GM18520 (cell line): ENCODE measurements at regions not wholly inside any gene's neighbourhood (a gene's known extent, or its start where the extent isn't known, plus 50 kb on each side); places are given as distances from the start of the nearest gene placed in this dataset.
A peak's percentile ranks its signal among the peaks of the same experiment; 100 is the strongest.

ENCODE experiments used
- ATAC-seq: cut with Tn5 transposase; IDR thresholded peaks from one replicate; pipeline ENCODE4 v1.9.1; 2021; ENCODE audit not compliant: unreplicated experiment

- ATAC-seq: no peak
Observed at GRCh38 chr2:205937211-205937610, 148.8 kb downstream of the INO80D start.

- ATAC-seq: no peak
Observed at GRCh38 chr2:205936446-205936845, 149.5 kb downstream of the INO80D start.

DNA sequence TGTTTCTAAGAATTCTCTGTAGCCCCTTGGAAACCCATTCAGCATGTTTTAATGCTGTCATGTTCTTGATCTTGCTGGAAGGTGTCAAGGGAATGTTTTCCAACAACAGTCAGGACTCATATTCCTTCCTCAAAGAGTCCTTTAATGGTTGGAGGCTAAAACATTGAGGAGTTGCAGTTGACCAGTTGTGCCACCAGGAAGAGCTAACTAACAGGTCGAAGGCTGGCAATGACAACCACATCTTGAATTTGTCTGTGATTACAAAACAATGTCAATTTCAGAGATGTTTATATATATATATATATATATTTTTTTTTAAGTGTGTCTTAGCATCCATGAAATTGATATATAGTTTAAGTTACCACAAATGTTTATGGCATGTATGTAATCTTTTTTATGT is 151.5 kb downstream of the INO80D start:
- ATAC-seq: no peak

- no peak for ATAC-seq
Observed at GRCh38 chr2:205932861-205933260, 153.1 kb downstream of the INO80D start.

- ATAC-seq: no peak
Observed at GRCh38 chr2:205931388-205931787, 154.6 kb downstream of the INO80D start.

DNA sequence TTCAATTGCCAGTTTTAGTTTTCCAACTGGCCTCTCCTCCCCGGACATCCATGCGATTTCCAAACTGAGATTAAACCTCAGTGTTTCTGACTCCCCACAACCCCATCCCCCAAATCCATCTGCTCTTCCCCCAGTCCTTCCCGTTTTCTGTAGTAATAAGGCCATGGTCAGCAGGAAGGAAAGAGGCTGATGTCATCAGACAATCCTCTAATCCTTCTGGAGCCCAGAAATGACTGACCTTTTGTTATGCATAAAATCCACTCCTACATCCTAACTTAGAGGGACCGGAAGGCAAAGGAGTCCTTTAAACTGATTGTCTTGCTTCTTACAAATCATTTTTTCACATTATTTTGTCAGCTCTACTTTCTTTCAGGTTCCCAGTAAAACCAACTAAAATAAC is 155.8 kb downstream of the INO80D start:
- ATAC-seq: no peak

DNA sequence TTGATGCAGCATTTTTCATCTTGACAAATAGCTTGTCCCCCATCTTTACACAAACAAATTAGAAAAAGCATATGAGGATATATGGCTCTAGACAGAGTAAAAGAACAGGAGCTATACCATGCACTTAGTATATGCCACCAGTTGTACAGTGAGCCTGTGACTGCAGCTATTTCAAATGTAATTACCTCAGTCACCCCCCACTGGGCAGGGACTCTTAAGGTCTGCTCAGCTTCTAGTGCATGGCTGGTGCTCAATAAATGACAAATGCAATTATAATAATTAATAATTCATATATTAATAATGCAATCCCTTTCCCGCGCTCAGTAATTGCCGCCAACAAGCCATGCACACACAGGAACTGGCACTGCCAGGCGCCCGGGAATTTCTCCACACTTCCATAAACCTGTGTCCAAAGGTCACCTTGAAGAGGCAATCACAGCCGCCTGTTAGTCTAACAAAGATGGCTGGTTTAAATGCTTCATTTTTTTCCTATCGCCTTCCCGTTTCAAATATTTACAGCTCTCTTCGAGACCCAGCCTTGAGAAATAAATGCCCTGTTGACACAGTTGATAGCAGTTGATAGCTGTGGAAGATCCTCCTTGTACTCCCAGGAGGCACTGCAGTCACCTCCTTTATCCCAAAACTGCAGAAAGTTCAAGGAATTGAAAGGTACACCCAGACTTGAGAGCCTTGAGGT is 156.6 kb downstream of the INO80D start:
- no peak for ATAC-seq

DNA sequence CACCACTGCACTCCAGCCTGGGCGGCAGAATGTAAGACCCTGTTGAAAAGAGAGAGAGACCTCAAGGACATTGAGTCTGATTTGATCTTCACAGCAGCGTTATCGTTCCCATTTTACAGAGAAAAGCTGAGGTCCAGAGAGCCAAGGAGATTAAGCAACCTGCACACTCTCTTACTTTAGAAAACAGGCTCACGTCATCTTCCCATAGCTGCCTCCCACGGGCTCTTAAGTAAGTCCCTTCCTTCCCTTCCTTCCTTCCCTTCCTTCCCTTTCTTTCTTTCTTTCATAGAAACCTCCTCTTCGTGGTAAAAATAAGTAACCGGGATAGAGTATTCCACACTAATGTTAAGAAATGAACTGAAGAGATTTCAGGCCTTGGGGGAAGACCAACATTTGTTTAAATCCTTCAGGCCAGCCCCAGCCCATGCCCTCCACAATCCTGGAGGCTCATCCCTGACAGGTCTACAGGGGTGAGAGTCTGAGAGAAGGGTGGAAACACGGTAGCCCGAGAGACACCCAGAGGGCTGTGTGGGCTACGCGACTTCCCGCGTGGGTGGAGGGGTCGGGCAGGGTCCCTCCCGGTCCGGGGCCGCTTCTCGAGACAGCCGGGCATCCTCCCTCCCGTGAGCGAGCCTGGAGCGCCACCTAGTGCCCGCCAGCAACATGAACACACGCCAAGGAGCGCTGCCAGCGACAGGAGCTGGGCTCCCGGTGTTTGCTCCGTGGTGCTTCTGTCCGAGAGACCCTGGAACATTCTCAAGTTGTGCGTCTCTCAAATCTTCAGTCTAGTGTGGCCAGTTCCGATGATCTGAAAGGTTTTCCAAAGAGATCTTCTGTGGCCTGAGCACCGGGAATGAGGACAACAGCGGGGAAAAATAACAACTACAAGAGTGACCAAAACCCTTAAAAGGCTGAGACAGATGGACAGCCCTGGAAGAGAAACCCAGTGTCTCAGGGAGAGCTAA is 160.3 kb downstream of the INO80D start:
- peak; percentile 53 for ATAC-seq

GRCh38 chr2:205924676-205925075 is 161.3 kb downstream of the INO80D start:
- no peak for ATAC-seq

- ATAC-seq: no peak
Observed at GRCh38 chr2:205915130-205915524, 170.8 kb downstream of the INO80D start.

DNA sequence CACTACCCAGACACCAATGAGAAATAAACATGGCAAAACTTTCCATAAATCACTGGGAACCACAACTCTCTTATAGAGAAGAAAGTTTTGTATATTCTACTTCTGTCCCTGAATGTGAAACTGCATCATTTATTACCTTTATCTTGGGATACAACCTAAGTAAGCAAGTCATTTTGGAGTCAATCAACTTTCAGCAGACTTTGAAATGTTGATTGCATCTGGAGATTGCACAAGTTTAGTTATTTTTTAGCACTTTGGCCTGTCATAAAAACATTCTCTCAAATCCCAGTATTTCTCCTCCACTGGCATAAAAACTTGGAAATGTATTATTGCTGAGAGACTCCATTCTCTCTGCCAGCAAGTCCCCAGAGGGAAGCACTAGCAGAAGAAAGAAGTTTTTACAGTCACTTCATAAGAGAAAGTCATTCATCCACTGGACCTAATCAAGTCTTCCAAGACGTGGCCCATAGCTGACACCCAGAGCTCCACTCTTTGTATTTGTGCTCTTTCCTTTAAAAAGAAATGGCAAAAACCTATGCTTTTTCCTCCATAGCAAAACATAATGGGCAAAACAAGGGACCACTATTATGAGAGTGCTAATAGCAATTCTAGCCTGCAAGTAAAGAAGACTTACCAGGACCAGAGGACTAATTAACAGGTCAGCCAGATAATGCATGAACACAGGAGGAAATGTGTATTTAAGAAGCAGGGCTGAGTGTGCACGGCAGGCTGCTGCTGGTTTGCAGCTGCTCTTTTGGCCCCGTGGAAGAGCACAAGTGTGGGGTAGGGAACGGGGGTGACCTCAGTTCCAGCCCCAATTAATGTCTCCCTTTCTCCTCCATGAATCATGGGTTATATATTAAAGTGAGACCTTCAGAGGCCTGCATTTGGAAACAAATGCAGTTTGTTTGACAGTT is 171.5 kb downstream of the INO80D start:
- ATAC-seq: no peak

DNA sequence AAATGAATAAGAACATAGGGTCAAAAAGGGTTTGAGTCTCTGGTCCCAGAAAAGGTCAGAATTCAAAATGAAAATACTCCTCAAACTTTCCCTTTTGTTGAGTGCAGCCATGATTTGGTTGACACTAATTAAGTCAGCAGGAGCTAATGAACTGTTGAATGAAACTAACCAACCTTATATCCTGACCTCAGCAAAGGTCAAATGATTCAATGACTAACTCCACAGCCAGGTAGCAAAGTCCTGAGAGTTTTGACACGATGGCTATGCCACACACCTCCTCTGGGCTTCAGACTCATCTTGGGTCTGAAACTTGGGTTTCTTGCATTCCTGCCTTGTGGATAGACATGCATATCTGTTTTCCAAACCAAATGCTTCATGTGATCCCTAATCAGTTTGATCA is 172.3 kb downstream of the INO80D start:
- no peak for ATAC-seq

- ATAC-seq: no peak
Observed at GRCh38 chr2:205911306-205911705, 174.7 kb downstream of the INO80D start.

DNA sequence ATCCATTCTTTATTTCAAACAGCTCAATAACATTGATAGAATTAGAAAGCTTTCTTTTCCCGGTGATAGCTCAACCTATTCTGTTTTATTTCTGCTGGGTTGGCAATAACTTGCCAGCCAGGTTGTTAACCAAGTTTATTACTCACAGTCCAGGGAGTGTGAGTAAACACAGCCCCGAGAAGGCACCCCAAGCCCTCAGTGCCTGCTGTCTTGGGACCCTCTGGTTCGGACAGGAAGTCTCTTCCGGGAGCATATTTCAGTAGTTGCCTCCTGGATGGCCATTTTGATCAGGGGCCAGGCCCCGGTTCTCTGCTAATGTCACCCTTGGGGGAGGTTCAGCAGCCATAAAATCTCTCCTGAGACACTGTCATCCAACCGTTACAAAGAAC is 176.8 kb downstream of the INO80D start:
- ATAC-seq: no peak

- no peak for ATAC-seq
Observed at GRCh38 chr2:205908212-205909183, 177.5 kb downstream of the INO80D start.

DNA sequence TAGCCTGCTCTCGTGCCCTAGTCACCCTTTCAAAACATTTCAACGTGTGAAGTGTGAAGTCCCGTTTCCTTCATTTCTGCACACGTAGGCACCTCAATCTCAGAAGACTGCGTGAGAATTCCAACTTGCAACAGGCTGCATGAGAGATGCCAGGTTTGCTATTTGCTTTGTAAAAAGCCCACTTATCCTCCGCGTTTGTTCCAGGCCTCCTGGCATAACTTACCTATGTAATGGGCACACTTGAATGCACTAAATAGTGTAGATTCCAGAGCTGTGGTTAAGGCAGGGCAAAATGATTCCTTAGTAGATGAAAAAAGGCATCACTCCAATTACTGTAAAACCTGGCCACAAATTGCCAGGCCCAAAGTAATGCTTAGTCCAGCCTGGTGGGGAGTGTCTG is 179.6 kb downstream of the INO80D start:
- no peak for ATAC-seq

DNA sequence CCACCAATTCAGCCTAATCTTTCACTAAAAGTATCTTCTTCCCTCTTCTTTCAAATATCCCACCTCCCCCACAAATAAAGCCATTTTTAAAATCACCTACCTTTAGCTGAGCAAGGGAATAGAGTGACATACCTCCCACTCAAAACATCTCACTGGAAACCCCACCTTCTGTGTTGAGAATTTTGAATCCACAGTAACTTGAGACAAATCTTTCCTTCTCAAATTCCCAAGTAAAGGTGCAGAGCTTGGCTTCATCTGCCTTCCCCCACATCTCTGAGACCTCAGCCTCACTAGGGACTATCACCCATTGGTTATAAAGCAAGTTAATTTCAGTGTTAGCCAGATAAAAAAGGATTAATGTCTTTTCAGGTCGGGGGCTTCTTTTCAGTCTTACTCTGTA is 180.4 kb downstream of the INO80D start:
- ATAC-seq: no peak

- ATAC-seq: no peak
Observed at GRCh38 chr2:205904873-205905272, 181.1 kb downstream of the INO80D start.

- ATAC-seq: peak; percentile 73
Observed at GRCh38 chr2:205903549-205904129, 182.3 kb downstream of the INO80D start.

DNA sequence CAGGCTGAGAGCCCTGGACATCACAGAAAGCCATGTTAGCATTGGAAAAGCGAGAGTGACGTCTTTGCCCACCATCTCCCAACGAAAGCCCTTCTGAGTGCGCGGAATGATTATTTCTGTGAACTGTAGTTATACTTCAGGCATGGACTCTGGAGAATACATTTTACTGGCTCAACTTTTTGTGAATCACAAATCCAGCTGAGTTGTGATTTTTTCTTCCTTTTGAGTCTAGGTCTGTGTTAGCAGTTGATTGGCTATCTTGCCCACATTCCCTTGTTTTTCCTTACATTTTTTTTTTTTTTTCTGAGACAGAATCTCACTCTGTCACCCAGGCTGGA is 183.1 kb downstream of the INO80D start:
- no peak for ATAC-seq
